ENCODE measurements at regions not wholly inside any gene's neighbourhood (a gene's known extent, or its start where the extent isn't known, plus 50 kb on each side); places are given as distances from the start of the nearest gene placed in this dataset.

- TF ChIP-seq POLR2A (IDR thresholded peaks at IDR 0.05; ENCODE audit: low read depth, low read length) (no peak), POLR2AphosphoS5 (IDR thresholded peaks at IDR 0.05; ENCODE audit: low read depth, low read length) (no peak)
These were observed 106.8 kb upstream of the NREP start for GRCh38 chr5:111863801-111864200.
